H7 (cell line): ENCODE measurements at regions not wholly inside any gene's neighbourhood (a gene's known extent, or its start where the extent isn't known, plus 50 kb on each side); places are given as distances from the start of the nearest gene placed in this dataset.

ENCODE experiments used
- DNase-seq: peaks from one replicate; pipeline ENCODE4 v3.0.0; 2012
- H3K27me3 ChIP-seq: 2 replicates; pipeline ENCODE4 v1.6.0; 2011; ENCODE audit warnings: mild to moderate bottlenecking, low read length; ENCODE audit not compliant: control insufficient read depth, insufficient read depth
- H3K36me3 ChIP-seq: replicated peaks from 2 replicates; pipeline ENCODE4 v1.5.1; 2011; ENCODE audit warnings: low read length; ENCODE audit not compliant: control insufficient read depth, insufficient read depth
- H3K4me3 ChIP-seq: 2 replicates; pipeline ENCODE4 v1.5.1; 2011; ENCODE audit warnings: low read depth, mild to moderate bottlenecking, control low read depth, low read length, moderate library complexity; ENCODE audit not compliant: insufficient read depth

GRCh38 chr18:32553640-32554365 is 83.1 kb upstream of the GAREM1 start:
- Histone ChIP-seq H3K4me3 (no peak overlapping the region), H3K36me3 (no peaks in the 10 kb centered on the region), H3K27me3 (no peaks in the 10 kb centered on the region; the same call in 1 of the 2 replicates)
- no peak for DNase-seq

DNA sequence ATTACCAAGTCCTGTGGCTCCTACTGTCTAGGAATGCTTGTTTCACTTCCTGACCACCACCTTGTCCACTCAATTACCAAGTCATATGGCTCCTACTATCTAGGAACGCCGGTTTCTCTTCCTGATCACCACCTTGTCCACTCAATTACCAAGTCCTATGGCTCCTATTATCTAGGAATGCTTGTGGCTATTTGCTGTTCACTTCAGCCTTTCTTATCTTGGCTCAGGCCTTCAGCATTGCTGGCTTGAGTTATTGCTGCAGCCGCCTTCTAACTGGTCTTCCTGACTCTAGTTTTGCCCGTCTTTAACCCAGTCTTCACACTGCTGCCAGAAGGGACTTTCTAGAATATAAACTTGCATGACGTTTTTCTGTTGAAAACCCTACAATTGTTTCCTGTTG is 82.5 kb upstream of the GAREM1 start:
- H3K36me3 ChIP-seq, result no peaks in the 10 kb centered on the region
- DNase-seq, result no peak
- H3K4me3 ChIP-seq, result no peak overlapping the region

DNA sequence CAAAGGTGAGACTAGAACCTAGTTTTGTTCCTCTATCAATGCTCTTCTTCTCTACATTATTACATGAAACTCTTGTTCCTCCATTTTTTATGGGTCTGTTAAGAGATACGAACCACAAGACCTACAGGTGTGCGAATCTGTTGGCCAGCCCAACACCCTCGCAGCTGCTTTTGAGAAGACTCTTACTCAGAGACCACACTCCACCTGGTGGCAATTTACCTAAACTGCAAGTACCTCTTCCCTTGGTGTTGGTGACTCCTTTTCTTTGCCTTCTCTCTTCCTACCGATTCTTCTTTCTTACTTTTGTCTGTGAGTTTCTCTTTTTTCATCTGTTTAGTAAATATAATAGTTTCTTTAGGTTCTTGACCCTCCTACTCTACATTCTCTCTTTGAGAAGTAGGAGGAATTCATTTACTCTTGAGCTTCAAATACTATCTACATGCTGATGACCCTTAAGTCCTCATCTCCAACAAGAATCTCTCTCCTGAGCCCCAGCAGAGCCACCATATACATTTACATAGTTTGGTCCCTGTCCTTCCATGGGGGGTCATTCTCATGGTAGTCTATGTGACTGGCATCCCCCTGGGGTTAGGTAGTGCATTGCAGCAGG is 81.8 kb upstream of the GAREM1 start:
- H3K27me3 ChIP-seq, result no peaks in the 10 kb centered on the region; the same call in 1 of the 2 replicates
- DNase-seq, result peak; percentile 78

More for the DNA sequence above, 82.5 kb upstream of the GAREM1 start:
- no peaks in the 10 kb centered on the region; the same call in 1 of the 2 replicates for H3K27me3 ChIP-seq

GRCh38 chr18:32550963-32551362 is 80.3 kb upstream of the GAREM1 start:
- peak; percentile 61 for DNase-seq
- Histone ChIP-seq H3K36me3 (no peaks in the 10 kb centered on the region), H3K27me3 (no peaks in the 10 kb centered on the region; the same call in 1 of the 2 replicates), H3K4me3 (no peak overlapping the region)

More for the DNA sequence above, 81.8 kb upstream of the GAREM1 start:
- no peaks in the 10 kb centered on the region for H3K36me3 ChIP-seq
- no peak overlapping the region for H3K4me3 ChIP-seq

DNA sequence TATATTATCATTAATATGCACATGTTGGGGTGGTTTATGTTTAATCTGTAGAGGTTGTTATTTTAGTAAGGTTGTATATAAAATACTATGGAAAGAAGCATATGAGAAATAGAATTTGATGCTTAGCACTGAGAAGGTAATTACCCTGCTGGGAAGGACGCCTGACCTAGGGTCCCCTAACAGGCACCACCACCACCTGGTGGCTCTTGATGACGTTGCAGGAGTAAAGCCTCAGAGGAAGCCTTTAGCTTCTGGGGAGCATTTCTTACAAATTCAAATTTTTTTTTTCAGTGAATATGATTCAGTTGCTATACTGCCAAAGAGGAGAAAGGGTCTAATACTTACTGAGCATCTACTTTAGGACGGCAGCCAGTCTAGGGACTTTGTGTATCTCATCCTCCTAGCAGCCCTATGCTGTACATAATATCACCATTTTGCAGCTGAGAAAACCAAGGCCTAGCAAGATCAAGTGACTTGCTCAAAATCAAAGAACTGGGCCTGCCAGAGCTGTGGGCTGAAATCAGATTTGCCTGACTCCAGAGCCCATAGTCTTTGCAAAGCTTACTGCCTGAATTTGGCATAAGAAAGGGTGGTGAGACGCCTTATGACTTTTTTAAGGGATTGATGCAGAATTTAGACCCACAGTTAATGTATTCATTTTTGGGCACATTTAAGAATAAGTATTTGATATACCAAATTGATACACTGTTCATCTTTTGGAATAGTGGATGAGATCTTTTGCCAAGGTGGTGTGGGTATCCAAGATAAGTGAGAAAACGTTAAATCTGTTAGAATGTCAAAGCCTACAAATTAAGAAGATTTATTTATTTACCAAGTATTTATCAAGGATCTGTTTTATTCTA is 78.8 kb upstream of the GAREM1 start:
- H3K36me3 ChIP-seq, result no peaks in the 10 kb centered on the region
- peak; percentile 74 for DNase-seq
- H3K27me3 ChIP-seq, result no peaks in the 10 kb centered on the region; the same call in 1 of the 2 replicates
- no peak overlapping the region for H3K4me3 ChIP-seq

DNA sequence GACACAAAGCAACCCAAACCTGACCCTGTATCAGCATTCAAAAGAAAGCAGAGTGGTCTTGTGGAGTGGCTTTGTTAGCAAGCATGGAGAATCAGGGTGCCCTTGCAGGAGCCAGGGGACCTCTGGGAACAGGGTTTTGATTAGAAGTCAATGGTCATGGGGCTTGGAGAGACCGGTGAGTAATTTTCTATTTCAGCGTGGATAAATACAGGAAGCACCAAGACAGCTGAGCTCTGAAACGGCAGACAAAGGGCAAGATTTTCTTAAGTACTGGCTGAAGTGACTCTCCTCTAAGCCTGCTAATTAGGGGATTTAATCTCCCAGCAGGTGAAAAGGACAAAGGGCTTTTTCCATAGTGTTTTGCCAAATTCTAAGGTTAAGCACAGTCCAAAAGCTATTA is 78.0 kb upstream of the GAREM1 start:
- Histone ChIP-seq H3K4me3 (no peak overlapping the region), H3K27me3 (no peaks in the 10 kb centered on the region; the same call in 1 of the 2 replicates)
- peak; percentile 41 for DNase-seq

DNA sequence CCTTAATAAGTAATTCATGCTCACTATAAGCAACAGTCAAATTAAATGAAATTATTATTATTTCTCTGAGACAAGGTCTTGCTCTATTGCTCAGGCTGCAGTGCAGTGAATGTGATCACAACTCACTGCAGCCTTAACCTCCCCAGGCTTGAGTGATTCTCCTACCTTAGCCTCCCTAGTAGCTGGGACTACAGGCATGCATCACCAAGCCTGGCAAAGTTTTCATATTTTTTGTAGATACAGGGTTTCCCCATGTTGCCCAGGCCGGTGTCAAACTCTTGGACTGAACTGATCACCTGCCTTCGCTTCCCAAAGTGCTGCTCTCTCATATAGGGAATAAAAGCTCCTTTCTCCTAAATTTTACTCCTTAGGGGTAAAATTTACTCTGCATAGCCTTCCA is 74.9 kb upstream of the GAREM1 start:
- H3K4me3 ChIP-seq, result no peak overlapping the region
- H3K36me3 ChIP-seq, result no peaks in the 10 kb centered on the region
- no peaks in the 10 kb centered on the region for H3K27me3 ChIP-seq
- DNase-seq, result no peak

More for the DNA sequence above, 78.0 kb upstream of the GAREM1 start:
- no peaks in the 10 kb centered on the region for H3K36me3 ChIP-seq

DNA sequence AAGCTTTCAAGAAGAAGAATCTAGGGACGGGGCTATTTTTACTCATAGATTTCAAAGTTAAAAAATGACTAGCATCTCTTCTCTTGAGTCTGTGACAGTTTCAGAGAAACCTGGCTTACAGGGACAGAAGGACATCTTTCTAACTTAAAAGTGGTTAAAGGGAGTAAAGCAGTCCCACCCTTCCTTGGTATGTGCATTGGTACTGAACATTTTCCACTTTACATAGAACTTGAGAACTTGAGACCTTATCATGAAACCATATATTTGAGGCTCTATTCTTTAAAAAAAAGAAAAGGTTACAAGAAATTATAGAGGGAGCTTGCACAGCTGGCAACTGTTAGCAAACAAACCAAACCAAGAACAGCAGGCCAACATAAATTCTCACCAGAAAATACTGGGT is 73.4 kb upstream of the GAREM1 start:
- H3K36me3 ChIP-seq, result no peaks in the 10 kb centered on the region
- H3K4me3 ChIP-seq, result no peak overlapping the region
- H3K27me3 ChIP-seq, result no peaks in the 10 kb centered on the region
- no peak for DNase-seq

DNA sequence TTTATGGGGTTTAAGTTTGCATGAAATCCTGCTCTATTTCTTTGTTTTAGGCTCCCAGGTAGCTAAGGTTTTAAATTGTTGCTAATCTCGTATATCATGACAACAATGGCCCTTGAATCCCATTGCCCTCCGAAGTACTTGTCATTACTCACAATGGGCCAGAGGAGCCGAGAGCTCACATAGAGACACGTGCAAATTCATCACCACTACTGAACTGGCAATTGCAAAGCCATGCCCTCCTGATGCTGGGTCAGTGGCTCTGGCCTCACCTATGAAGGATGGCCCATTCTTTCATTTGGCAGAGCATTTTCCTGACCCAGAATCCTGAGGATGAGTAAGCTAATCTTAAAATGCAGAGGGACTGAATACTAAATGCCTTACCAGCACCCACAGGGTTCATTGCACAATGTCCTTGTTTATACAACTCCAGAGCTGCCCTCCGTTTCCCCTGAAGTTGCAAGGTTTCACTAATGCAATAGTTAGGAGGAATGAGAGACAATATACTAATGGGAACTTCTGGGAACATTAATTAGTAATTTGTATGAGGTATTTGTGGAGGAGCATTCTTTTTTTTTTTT is 71.6 kb upstream of the GAREM1 start:
- H3K4me3 ChIP-seq, result no peak overlapping the region
- no peak for DNase-seq
- no peaks in the 10 kb centered on the region for H3K36me3 ChIP-seq
- no peaks in the 10 kb centered on the region for H3K27me3 ChIP-seq

- DNase-seq, result no peak
- Histone ChIP-seq H3K27me3 (no peaks in the 10 kb centered on the region), H3K36me3 (no peaks in the 10 kb centered on the region), H3K4me3 (no peak overlapping the region)
These were observed 60.4 kb upstream of the GAREM1 start for GRCh38 chr18:32530947-32531651.

DNA sequence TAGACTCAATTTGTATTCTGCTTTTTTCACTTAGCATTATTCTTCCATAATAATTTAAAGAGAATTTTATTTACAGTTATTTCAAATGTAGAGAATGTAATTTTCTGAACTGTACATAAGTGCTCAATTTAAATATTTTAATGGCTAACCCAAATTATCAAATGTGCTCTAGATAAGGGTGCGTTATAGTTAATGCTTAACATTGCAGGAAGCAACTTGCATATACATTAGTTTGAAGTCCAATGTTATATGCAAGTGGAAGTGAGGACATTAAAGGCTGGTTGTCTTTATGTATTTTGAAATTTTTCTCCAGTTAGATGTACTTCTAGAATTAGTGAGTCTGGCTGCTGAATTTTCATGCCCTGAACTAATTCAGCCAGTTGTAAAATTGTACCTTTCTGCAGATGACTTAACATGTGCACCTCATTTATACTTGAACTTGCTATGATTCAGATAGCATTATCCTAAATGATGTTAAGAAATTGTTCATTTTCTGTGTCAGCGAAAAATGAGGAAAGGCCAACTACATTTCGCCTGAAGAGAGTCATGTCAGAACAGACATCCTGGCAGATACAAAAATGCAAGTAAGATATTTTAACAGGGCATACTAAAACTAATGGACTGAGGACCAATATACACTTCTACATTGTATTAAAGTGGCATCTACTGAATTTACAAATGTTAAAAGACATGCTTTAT is 59.2 kb upstream of the GAREM1 start:
- Histone ChIP-seq H3K36me3 (no peaks in the 10 kb centered on the region), H3K4me3 (no peak overlapping the region), H3K27me3 (no peaks in the 10 kb centered on the region)
- DNase-seq, result no peak

- no peaks in the 10 kb centered on the region for H3K36me3 ChIP-seq
- no peak overlapping the region for H3K4me3 ChIP-seq
- no peak for DNase-seq
- no peaks in the 10 kb centered on the region for H3K27me3 ChIP-seq
These were observed 50.1 kb upstream of the GAREM1 start for GRCh38 chr18:32520771-32521170.
